GM23338 (cell line): ENCODE measurements at regions not wholly inside any gene's neighbourhood (a gene's known extent, or its start where the extent isn't known, plus 50 kb on each side); places are given as distances from the start of the nearest gene placed in this dataset.

ENCODE experiments used
- CREB1 ChIP-seq: fragments of 250-450 bp; sonication (Bioruptor Pico); IDR thresholded peaks from 2 replicates; pipeline ENCODE4 v1.5.0; 2020; ENCODE audit warnings: low read depth, mild to moderate bottlenecking, moderate library complexity
- EZH2 ChIP-seq: fragments of 200-600 bp; sonication (generic); IDR thresholded peaks from one replicate; pipeline ENCODE4 v1.8.0; 2017; ENCODE audit warnings: antibody characterized with exemption, mild to moderate bottlenecking, low read depth; ENCODE audit not compliant: unreplicated experiment
- EZH2phosphoT487 ChIP-seq: fragments of 200-600 bp; sonication (generic); IDR thresholded peaks from one replicate; pipeline ENCODE4 v1.8.1; 2018; ENCODE audit warnings: antibody characterized with exemption; ENCODE audit not compliant: unreplicated experiment
- JUNB ChIP-seq: IDR thresholded peaks from one replicate; pipeline ENCODE4 v1.6.1; 2016; ENCODE audit warnings: antibody characterized with exemption; ENCODE audit not compliant: unreplicated experiment
- POLR2AphosphoS5 ChIP-seq: IDR thresholded peaks from 2 replicates; pipeline ENCODE4 v1.6.1; 2016; ENCODE audit warnings: antibody characterized with exemption, low read depth
- REST ChIP-seq: IDR thresholded peaks from one replicate; pipeline ENCODE4 v1.6.1; 2018; ENCODE audit warnings: antibody characterized with exemption; ENCODE audit not compliant: unreplicated experiment
- ZNF331 ChIP-seq: fragments of 250-450 bp; sonication (Bioruptor Pico); IDR thresholded peaks from 2 replicates; pipeline ENCODE4 v1.5.0; 2020; ENCODE audit warnings: low read depth, mild to moderate bottlenecking, moderate library complexity
- TF ChIP-seq, protein P1 (sequence below), 2 experiments: fragments of 200-600 bp in 1 of 2; sonication (generic) in 1 of 2; conservative IDR thresholded peaks; 2 replicates each; pipeline versions ENCODE4 v1.5.1 to v1.6.1; 2016 to 2017; ENCODE audit warnings: antibody characterized with exemption in 2 of 2, low read depth in 2 of 2, mild to moderate bottlenecking in 2 of 2, moderate library complexity in 1 of 2

DNA sequence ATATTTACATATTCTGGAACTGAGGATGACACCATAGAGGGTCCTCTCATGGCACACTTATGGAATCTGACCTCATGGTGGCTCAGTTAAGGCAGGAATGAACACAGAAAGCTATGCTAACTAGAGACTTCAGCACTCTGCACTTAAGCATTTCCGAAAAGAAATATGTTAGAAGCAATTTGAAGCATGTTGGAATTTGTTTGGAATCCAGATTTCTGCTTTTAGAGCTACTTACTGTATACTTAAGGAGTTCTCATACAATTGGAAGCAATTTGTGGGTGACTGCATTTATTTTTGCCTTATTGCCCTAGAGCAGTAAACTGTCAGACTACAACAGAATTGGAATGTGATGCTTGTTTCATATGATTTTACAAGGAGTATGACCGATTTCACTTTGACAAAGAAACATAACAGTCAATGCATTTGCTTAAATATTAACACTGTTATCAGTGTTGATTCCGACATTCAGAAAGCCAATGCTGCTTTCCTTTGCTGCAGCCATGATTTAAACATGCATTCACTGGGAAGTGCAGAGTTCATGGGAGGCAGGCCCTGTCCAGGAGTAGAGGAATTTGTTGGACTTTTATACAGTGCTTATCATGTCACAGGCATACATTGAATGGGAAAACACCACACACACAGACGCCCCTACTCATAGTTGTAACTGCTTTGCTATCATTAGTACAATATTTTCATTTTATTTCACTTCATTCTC is 244.4 kb downstream of the SAMD5 start:
- TF ChIP-seq, protein P1, sequence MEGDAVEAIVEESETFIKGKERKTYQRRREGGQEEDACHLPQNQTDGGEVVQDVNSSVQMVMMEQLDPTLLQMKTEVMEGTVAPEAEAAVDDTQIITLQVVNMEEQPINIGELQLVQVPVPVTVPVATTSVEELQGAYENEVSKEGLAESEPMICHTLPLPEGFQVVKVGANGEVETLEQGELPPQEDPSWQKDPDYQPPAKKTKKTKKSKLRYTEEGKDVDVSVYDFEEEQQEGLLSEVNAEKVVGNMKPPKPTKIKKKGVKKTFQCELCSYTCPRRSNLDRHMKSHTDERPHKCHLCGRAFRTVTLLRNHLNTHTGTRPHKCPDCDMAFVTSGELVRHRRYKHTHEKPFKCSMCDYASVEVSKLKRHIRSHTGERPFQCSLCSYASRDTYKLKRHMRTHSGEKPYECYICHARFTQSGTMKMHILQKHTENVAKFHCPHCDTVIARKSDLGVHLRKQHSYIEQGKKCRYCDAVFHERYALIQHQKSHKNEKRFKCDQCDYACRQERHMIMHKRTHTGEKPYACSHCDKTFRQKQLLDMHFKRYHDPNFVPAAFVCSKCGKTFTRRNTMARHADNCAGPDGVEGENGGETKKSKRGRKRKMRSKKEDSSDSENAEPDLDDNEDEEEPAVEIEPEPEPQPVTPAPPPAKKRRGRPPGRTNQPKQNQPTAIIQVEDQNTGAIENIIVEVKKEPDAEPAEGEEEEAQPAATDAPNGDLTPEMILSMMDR (conservative IDR thresholded peaks at IDR 0.05; ENCODE audit: low read depth in 2 of 2): no peak
- no peak for TF ChIP-seq EZH2phosphoT487
- TF ChIP-seq POLR2AphosphoS5: no peak
- no peak for TF ChIP-seq CREB1
- no peak for TF ChIP-seq REST
- TF ChIP-seq ZNF331 (CRISPR knock-in tag): no peak
- TF ChIP-seq JUNB: no peak
- no peak for TF ChIP-seq EZH2
